HL-60 (cell line): ENCODE measurements at regions not wholly inside any gene's neighbourhood (a gene's known extent, or its start where the extent isn't known, plus 50 kb on each side); places are given as distances from the start of the nearest gene placed in this dataset.

Experiments used
- DNase-seq, 2 experiments: peaks; one replicate each; pipeline ENCODE4 v3.0.0-alpha.2; 2010 to 2020; ENCODE audit warnings: low read depth in 1 of 2, low spot score in 1 of 2
- H3K27ac ChIP-seq: fragments of 250-450 bp; sonication (Bioruptor Pico); replicated peaks from 2 replicates; pipeline ENCODE4 v1.5.1; 2020; ENCODE audit warnings: mild to moderate bottlenecking, moderate library complexity
- H3K27me3 ChIP-seq: fragments of 250-450 bp; sonication (Bioruptor Pico); 2 replicates; pipeline ENCODE4 v1.5.1; 2021; ENCODE audit warnings: mild to moderate bottlenecking, moderate library complexity; ENCODE audit not compliant: insufficient read depth, poor library complexity, severe bottlenecking
- H3K4me3 ChIP-seq: replicated peaks from 2 replicates; pipeline ENCODE4 v1.5.1; 2011; ENCODE audit warnings: mild to moderate bottlenecking, control low read depth, low read length; ENCODE audit not compliant: insufficient read depth
- CTCF ChIP-seq: IDR thresholded peaks from one replicate; pipeline ENCODE4 v1.5.1; 2011; ENCODE audit warnings: low read length, control low read depth, inconsistent platforms; ENCODE audit not compliant: insufficient read depth
- GABPA ChIP-seq: IDR thresholded peaks from 2 replicates; pipeline ENCODE4 v1.6.1; 2012; ENCODE audit warnings: low read depth
- POLR2AphosphoS5 ChIP-seq: IDR thresholded peaks from 2 replicates; pipeline ENCODE4 v1.6.1; 2012; ENCODE audit warnings: low read depth
- REST ChIP-seq: IDR thresholded peaks from 2 replicates; pipeline ENCODE4 v1.6.1; 2012; ENCODE audit warnings: low read depth; ENCODE audit not compliant: insufficient replicate concordance
- SPI1 ChIP-seq: IDR thresholded peaks from 2 replicates; pipeline ENCODE4 v1.6.1; 2012; ENCODE audit warnings: low read depth, mild to moderate bottlenecking, borderline replicate concordance

- TF ChIP-seq SPI1, result no peak
- no peak for TF ChIP-seq REST
- TF ChIP-seq CTCF, result no peak
- no peak for TF ChIP-seq POLR2AphosphoS5
- TF ChIP-seq GABPA, result no peak
- Histone ChIP-seq H3K27ac (no peak overlapping the region), H3K4me3 (no peak overlapping the region), H3K27me3 (no peaks in the 10 kb centered on the region)
- DNase-seq, result no peak
Measured at GRCh38 chr17:13996276-13996675, 73.0 kb upstream of the COX10 start.

GRCh38 chr17:13996748-13997147, 72.6 kb upstream of the COX10 start:
- Histone ChIP-seq H3K27me3 (no peaks in the 10 kb centered on the region), H3K4me3 (no peak overlapping the region), H3K27ac (no peak overlapping the region)
- no peak for TF ChIP-seq POLR2AphosphoS5
- no peak for TF ChIP-seq SPI1
- no peak for TF ChIP-seq GABPA
- TF ChIP-seq CTCF, result no peak
- TF ChIP-seq REST, result no peak
- DNase-seq, result no peak

GRCh38 chr17:14004927-14005620, 64.2 kb upstream of the COX10 start:
- TF ChIP-seq GABPA (no peak), REST (no peak), SPI1 (no peak), CTCF (no peak), POLR2AphosphoS5 (no peak)
- H3K4me3 ChIP-seq, result no peak overlapping the region
- H3K27me3 ChIP-seq, result no peaks in the 10 kb centered on the region
- H3K27ac ChIP-seq, result no peak overlapping the region
- DNase-seq, result no peak
